ENCODE measurements at regions not wholly inside any gene's neighbourhood (a gene's known extent, or its start where the extent isn't known, plus 50 kb on each side); places are given as distances from the start of the nearest gene placed in this dataset.
"Not testable (repeated sequence)": the region's sequence is repeated elsewhere in the genome, so short reads cannot be mapped to it uniquely, and the experiment has no call there.

GRCh38 chr1:34366875-34367624, 190.3 kb downstream of the C1orf94 start:
- no peaks in the 10 kb centered on the region for H3K9me3 ChIP-seq
- no peak overlapping the region for H3K27ac ChIP-seq
- no peak overlapping the region for H3K9ac ChIP-seq (ENCODE audit: low read depth in 2 of 2, low read length in 2 of 2)
- no peaks in the 10 kb centered on the region for H3K36me3 ChIP-seq
- intact Hi-C loops (cut with DNase I): no loop called here
- DNase-seq: no peak
- no peaks in the 10 kb centered on the region for H3K27me3 ChIP-seq
- H3K4me1 ChIP-seq: no peaks in the 10 kb centered on the region
- H3K4me3 ChIP-seq: no peak overlapping the region
- TF ChIP-seq, protein P1, sequence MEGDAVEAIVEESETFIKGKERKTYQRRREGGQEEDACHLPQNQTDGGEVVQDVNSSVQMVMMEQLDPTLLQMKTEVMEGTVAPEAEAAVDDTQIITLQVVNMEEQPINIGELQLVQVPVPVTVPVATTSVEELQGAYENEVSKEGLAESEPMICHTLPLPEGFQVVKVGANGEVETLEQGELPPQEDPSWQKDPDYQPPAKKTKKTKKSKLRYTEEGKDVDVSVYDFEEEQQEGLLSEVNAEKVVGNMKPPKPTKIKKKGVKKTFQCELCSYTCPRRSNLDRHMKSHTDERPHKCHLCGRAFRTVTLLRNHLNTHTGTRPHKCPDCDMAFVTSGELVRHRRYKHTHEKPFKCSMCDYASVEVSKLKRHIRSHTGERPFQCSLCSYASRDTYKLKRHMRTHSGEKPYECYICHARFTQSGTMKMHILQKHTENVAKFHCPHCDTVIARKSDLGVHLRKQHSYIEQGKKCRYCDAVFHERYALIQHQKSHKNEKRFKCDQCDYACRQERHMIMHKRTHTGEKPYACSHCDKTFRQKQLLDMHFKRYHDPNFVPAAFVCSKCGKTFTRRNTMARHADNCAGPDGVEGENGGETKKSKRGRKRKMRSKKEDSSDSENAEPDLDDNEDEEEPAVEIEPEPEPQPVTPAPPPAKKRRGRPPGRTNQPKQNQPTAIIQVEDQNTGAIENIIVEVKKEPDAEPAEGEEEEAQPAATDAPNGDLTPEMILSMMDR (IDR thresholded peaks at IDR 0.05): no peak

DNA sequence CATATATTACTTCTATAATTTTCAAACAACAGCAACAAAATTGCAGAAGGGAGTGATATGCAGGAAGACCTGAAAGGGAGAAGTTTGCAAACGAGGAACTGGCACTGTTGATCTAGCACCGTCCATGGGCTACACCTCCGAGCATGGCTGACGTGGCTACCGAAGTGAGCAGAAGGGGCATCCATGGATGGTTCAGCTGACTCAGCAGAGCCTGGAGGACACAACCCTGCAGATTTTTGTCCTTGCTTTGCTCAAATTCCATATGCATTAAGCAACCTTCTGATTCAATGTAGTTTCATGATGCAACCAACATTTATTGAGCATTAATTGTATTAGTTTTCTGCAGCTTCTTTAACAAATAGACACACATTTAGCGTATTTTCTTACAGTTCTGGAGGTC, 191.2 kb downstream of the C1orf94 start:
- no peaks in the 10 kb centered on the region for H3K27me3 ChIP-seq
- H3K9ac ChIP-seq (ENCODE audit: low read depth in 2 of 2, low read length in 2 of 2): no peak overlapping the region
- H3K9me3 ChIP-seq: no peaks in the 10 kb centered on the region
- DNase-seq: no peak
- no peaks in the 10 kb centered on the region for H3K4me1 ChIP-seq
- intact Hi-C loops (cut with DNase I): no loop called here
- H3K4me3 ChIP-seq: no peak overlapping the region
- no peaks in the 10 kb centered on the region for H3K36me3 ChIP-seq
- TF ChIP-seq, protein P1 (IDR thresholded peaks at IDR 0.05): no peak
- H3K27ac ChIP-seq: no peak overlapping the region

DNA sequence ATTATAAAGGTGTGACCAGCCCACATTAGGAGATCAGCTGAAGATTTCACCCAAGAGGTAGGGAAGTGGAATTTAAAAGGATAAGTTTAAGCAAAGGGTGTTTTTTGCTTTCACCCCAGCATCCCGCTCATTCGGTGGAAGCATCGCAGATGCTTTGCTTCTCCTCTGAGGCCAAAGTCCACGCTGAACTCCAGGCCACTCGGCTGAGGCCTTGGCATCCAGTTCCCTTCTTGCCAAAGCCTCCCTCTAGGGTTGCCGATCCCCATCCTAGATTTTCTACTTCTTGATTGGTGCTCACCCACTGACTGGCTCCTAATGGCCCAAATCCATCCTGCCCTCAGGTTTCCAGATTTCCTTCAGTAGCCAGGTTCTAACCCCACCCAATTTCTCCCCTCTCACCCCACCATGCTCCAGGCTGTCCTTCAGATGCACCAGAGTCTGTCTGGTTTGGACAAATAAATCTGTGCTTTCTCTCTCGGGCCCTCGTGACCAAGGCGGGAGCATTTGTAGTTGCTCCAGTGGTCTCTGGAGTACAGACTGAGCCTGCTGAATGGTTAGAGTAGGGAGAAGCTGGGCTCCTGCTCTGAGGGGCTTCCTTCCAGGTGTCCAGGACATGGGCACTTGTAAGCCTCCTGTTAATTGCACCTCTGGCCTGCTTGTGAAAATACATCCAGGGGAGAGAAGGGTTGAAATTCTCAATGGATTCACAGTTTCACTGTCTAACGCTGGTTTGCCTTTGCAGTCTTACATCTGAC, 193.2 kb downstream of the C1orf94 start:
- TF ChIP-seq, protein P1 (IDR thresholded peaks at IDR 0.05): no peak

GRCh38 chr1:34370748-34371147, 194.0 kb downstream of the C1orf94 start:
- Histone ChIP-seq H3K27ac (no peak overlapping the region), H3K36me3 (no peaks in the 10 kb centered on the region), H3K4me3 (no peak overlapping the region), H3K27me3 (peaks cover 4% of the 10 kb centered on the region), H3K4me1 (no peaks in the 10 kb centered on the region), H3K9ac (ENCODE audit: low read depth in 2 of 2, low read length in 2 of 2) (no peak overlapping the region), H3K9me3 (no peaks in the 10 kb centered on the region)
- DNase-seq: no peak
- TF ChIP-seq, protein P1 (IDR thresholded peaks at IDR 0.05): no peak
- intact Hi-C loops (cut with DNase I): no loop called here

More for the DNA sequence above, 193.2 kb downstream of the C1orf94 start:
- Histone ChIP-seq H3K9me3 (no peaks in the 10 kb centered on the region), H3K36me3 (no peaks in the 10 kb centered on the region), H3K4me3 (no peak overlapping the region), H3K27me3 (peaks cover 4% of the 10 kb centered on the region), H3K27ac (no peak overlapping the region), H3K9ac (ENCODE audit: low read depth in 2 of 2, low read length in 2 of 2) (no peak overlapping the region), H3K4me1 (no peaks in the 10 kb centered on the region)
- DNase-seq: no peak
- intact Hi-C loops (cut with DNase I): no loop called here

DNA sequence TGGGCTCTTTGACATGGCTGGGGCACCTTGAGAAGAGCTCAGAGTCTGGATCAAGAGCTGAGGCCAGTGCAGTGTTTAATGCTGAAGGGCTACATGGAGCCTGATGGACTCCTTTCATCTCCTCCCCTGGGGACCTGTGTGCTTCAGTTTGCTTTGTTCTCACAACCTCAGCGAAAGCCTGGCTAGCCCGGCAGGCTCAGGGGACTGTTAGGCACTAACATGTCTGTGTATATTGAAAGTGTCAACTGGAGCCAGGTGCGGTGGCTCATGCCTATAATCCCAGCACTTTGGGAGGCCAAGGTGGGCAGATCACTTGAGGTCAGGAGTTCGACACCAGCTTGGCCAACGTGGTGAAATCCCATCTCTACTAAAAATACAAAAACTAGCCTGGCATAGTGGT, 194.5 kb downstream of the C1orf94 start:
- H3K27me3 ChIP-seq; H3K4me3 ChIP-seq; DNase-seq; H3K9ac ChIP-seq (ENCODE audit: low read depth in 2 of 2, low read length in 2 of 2); H3K27ac ChIP-seq; H3K4me1 ChIP-seq; H3K9me3 ChIP-seq; H3K36me3 ChIP-seq; intact Hi-C loops (cut with DNase I): not testable (repeated sequence)
